RPMI8226 (cell line): ENCODE measurements at regions not wholly inside any gene's neighbourhood (a gene's known extent, or its start where the extent isn't known, plus 50 kb on each side); places are given as distances from the start of the nearest gene placed in this dataset.
"Not testable (repeated sequence)": the region's sequence is repeated elsewhere in the genome, so short reads cannot be mapped to it uniquely, and the experiment has no call there.

ENCODE experiments used
- DNase-seq: peaks from one replicate; pipeline ENCODE4 v3.0.0-alpha.2; 2015

DNA sequence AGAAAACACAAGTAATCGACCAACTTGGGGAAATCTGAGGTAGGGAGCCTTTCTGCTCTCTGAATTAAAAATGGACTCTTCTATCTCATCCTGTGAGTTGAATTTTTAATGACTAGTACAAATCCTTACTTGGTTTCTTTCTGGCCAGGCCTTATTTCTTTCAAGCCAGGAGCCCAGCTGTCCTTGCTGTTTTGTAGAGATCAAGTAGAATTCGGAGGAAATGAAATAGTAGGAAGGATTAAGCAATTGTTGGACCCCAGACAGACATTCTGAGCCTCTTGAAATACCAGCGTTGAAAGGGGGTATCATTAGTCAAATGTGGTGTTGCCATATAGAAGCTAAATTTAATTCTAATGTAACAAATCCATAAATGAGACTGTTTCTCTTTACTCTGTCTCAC is 53.7 kb upstream of the SMIM15 start:
- DNase-seq, result no peak

DNA sequence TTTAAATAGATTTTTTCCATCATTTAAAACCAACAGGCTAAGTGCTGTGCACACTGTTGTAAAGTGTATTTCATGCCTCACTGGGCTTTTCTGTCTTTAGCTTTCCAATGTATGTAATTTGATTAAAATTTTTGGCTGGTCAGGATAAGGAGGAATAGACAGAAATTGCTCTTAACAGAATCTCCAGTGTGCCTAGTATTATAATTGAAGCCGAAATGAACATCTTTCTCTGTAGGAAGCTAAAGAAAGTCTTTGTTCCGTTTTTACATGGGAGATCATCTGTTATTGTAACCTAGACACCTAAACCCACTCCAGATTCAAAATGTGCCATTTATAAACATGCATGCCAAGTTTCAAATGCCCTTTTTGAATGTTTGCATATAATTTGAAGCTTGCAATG is 54.5 kb upstream of the SMIM15 start:
- DNase-seq, result no peak

DNA sequence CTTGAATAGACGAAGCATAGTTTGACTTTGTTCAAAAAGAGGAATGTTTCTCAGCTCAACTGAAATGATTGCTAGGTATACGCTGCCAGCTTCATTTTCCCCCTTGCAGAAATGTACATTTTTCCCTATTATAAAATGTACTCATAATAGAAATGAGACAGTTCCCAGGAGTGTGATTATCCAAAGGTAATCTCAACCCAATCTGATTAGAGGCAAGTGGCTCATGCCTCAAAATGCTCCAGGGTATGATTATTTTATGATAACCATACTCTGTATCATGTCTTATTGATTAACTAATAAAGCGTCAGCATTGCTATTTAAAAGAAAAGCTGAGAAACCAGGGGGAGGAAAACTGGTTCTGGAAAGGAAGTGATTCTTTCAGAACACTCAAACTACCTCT is 54.9 kb upstream of the SMIM15 start:
- no peak for DNase-seq

DNA sequence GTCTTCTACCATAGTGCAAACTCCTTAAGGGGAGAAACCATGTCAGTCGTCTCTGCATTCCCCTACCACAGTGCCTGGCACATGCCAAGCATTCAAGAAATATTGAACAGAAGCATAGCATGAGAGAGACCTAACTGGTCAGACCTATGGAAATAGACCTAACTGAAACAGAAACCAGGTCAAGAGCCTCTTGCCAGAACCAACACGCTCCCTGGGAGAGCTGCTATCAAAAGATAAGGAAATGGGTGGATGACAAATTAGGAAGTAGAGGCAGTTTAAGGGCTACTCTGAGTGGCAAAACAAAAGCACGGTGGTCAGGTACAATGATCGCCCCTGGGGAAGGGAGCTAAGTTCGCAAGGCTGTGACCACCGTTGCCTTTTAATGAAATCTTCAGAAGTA is 66.0 kb upstream of the SMIM15 start:
- no peak for DNase-seq

DNA sequence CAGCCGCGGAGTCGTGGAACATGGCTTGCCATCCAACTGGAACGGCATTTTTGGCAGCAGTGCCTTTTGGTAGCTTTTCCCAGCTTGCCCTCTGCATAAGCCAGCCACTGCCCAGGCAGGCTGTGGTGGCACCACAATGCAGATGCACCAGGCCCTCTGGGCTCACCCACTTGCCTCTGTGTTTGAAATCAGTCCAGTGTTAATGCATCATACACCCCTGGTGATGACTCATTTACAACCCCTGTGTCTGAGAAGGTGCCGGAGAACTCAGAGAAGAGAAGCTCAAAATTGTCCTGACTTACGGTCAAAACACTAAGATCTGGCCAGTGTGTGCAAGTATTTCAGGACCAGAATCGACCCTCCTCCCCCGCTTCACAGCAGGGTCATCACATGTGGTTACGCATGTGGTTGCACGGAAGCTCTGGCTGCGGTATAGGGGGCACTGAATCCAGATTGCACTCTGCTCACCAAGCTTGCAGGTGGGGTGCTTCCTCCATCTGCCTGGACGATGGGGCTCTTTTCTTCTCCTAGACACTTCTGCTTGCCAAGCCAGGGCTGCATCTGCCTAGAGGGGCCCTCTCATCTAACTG is 66.5 kb upstream of the SMIM15 start:
- no peak for DNase-seq

DNA sequence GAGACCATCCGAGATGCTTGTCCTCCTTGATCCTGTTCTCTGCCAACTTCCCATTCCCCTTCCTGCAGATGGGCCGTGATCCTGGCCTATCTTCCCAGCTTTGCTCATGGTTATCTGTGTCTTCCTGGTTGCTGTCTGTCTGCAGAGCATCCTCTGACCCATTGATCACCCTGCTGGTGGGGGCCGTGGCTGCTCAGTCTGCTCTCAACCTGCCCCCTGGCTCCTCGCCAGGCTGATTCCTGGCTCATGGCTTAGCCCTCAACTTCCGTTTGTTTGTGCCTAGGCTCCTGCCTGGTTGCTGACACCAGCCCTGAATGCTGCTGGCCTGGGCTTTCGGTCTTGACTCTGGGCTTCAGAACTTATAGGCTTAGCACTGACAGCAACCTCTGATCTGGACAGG is 67.1 kb upstream of the SMIM15 start:
- peak; percentile 73 for DNase-seq

DNA sequence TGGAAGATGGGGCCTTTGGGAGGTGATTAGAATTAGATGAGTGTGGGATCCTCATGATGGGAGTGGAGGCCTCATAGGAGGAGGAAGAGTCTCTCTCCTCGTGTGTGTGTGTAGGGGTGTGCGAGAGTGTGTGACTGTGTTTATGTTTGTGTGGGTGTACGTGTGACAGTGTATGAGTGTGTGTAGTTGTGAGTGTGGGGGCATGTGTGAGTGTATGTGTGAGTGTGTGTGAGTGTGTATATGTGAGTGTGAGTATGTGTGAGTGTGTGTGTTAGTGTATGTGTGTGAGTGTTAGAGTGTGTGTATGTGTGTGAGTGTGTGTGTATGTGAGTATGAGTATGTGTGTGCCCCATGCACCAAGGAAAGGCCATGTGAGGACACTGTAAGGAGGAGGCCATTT is 68.2 kb upstream of the SMIM15 start:
- no peak for DNase-seq

DNA sequence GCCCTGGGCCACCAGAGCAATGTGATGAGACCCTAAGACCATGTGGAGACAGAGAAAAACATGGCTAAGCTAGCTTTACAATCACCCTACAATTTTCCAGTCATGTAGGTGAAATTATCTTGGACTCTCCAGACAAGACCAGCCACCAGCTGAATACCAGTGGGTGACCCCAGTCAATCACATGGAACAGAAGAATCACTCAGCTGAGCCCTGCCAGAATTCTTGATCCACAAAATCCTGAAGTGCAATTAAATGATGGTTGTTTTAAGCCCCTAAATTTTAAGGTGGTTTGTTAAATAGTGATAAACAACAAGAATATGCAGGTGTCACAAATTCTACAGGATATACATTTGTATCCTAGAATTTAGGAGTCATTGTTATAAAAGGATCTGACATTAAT is 69.5 kb upstream of the SMIM15 start:
- no peak for DNase-seq

DNA sequence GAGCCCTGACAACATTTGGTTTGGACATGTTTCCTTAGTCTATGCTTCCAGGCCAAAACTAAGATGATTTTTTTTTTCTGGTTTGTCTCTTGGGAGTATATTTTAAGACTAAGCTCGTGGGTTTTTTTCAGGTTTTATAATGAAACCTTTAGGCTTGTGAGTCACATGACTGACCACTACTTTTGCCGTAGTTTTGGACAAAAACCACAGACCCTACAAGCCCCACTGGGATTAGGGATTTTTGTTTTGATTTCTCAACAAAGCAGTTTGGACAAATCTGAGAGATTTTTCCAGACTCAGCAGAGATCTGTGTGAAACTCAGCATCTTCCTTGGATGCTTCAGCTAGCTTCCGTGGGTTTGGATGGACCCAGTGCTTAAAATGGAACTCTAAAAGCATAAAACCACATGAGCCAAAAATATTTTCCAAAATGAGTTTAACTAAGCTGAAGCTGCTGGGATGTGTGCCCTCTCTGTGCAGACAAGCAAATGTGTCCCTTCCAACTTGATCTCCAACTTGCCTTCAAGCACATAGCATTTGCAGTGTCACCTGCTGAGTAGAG is 70.3 kb upstream of the SMIM15 start:
- no peak for DNase-seq

DNA sequence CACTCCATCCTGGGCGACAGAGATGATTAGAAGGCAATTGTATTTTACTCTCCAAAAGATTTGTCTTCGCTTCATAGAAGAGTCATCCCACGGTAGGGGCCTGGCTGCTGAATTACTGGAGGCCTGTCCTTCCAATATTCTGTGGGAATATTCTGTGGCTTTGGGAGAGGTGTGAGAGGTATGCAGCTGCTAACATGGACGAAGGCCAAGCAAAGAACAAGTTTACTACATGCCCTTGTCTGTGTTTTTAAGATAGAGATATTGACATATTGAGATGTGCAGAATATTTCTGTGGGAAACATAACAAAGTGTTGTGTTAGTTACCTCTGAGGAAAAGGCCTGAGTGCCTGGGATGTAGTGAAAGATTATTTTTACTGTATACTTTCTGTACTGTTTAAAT is 71.8 kb upstream of the SMIM15 start:
- DNase-seq, result no peak

DNA sequence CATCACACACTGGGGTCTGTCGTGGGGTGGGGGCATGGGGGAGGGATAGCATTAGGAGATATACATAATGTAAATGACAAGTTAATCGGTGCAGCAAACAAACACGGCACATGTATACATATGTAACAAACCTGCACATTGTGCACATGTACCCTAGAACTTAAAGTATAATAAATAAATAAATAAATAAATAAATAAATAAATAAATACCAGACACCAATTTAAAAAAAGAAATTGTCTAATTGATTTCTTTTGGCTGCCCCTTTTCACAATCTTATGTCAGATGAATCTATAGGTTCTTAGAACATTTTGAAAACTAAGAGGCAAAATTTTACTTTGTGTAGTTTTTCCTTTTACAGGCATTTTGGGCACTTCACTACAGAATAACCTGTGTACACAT is 74.4 kb upstream of the SMIM15 start:
- DNase-seq, result not testable (repeated sequence)

DNA sequence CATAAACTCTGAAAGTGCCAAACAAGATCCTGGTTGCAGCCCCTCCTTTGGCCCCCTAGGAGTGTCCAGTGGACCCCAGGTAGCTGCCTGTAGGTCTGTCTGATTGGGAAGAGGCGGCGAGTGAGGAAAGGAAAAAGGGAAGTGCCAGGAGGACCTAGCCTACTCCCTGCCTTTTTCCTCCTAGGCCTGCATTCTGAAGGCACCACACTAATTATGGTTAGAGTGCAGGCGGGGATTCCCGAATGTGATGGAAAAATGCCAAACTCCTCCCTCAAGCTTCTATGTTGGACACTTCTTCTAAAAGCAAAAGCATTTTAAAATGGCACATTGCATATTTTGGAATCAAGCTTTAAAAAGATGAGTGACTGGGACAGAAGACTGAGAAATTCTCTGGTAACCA is 83.2 kb upstream of the SMIM15 start:
- peak; percentile 78 for DNase-seq

DNA sequence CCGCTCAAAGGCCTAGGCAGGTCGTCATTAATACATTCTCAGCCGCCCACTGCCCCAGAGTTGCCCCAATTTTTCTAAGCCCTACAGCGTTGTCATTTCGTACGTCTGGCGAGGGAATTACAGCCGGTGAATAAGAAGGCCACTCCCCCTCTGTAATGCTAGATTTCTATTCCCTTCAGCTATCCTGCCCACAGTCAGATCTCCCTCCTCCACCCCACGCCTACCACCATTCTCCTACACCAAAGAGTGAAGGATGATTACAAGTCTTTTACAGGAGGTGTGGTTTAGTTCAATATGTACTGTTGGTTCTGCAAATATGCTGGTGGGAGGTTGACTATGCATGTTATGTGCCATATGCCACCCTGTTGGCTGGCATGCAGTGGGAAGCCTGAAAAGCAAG is 83.7 kb upstream of the SMIM15 start:
- no peak for DNase-seq

DNA sequence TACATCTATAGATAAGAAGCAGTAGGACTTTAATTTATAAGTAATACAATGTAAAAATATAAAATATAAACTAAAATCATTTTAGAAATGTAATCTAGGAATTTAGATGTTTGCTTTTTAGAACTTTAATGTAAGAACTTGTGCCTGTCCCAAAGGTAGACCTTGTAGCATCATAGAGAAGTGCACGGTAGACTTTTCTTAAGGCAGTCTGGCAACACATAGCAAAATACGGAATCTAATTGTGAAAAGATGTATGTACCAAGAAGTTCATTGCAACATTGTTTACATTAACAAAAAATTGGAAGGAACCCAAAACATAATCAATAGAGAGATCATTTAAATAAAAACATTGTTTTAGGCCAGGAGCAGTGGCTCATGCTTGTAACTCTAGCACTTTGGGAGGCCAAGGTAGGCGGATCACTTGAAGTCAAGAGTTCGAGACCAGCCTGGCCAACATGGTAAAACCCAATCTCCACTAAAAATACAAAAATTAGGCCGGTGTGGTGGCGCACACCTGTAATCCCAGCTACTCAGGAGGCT is 84.6 kb upstream of the SMIM15 start:
- no peak for DNase-seq

DNA sequence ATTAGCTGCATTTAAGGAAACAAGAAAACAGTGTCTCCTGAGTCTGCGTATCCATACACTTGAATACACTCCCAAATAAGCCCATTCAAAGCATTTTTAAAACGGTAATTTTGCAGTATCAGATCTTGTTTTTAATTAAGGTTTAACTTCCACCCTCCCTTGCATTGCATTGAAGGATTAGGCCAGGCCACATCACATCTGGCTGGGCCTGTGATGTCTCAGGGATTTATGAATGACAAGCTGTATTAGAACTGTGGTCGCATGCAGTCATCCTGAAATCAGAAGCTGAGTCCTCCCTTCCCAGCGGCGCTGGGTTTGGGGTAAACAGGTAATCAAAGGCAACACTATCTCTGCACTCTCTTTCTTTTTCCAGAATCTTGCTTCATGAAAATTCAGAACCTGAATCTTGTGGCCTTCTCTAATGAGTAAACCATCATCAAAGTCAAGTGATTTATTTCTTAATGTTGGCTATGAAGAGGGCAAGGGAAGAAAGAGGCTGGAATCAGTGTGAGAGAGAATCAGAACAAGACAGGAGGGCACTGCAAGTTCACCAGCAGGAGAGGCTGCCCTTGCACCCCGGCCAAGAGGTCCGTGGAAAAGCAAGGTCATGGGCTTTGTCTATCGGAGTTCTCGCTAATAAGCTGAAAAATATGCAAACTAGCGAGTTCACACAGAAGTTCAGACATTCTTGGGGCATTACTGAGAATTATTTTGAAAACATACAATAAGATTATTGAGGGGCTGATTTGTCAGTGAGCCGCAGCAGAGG is 80.0 kb upstream of the ZSWIM6 start:
- no peak for DNase-seq

DNA sequence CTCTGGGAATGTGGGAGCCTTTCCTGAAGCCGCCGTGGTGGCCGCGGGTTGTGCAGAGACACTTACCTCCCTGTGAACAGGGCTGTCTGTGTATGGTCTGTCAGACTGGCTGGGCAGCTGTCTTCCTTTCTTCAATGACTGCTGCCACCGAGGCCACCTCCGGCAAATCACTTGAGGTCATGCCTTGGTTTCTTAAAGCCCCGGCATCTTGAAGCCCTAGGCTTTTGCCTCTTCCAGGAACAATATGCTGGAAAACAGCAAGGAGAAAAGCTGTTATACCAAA is 79.5 kb upstream of the ZSWIM6 start:
- no peak for DNase-seq

DNA sequence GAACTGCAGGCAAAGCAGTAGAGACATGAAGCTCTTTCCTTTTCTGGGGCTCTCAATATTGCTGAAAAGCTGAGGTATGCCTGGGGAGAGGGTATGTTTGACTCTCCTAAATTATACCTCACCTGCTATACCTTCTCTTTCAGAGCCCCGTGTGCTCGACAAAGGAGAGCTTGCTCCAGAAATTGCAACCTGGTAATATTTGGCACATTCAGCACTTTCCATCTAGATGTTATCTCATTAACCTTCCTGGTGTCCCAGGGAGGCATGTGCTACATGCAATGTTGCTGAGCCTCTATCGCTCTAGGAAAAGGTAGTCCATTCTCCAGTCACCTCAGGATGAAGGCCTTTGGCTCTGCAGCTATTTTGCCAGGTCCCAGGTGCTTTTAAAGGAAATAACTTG is 78.5 kb upstream of the ZSWIM6 start:
- DNase-seq, result peak; percentile 80

DNA sequence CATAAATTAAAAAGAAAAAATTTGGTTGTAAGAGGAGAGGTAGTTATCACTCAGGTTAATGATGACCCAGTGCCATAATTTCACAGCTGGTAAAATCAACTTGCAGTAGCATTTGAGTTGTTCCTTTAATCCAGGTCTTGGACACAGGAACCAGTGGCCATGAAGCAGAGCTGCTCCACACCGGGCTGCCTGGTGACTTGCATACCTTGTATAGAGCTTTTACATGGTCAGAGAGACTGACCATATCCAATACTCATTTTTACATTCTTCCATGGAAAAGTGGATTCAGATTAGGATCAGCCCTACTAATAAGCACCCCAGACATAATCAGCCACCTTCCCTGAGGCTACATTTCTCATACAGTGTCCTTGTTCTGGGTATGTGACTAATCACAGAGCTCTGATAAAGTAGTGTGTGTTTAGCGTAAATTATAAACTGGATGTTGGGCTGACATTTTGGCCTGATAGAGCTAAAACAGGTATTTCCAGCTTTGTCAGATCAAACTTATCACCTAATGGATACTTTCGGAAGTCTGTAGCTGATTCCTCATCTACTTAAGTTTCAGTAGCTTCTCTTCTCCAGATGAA is 77.0 kb upstream of the ZSWIM6 start:
- DNase-seq, result no peak

DNA sequence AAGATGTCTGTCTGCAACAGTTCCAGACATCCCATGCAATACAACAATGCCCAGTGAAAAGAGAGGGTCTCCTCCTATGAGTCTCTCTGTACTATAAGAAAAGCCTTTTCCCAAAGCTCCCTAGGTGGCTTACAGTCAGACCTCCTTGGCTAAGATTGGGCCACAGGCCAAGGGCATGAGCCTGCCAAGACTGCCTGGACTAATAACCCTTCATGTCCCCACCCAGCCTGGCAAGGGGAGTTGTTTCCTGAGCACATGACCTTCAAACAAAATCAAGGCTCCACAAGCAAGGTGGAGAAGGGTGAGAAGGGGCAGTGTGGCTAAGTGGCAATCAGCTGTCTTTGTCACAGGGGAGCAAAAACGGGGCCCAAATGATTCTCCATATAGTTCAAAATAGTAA is 75.6 kb upstream of the ZSWIM6 start:
- peak; percentile 44 for DNase-seq

DNA sequence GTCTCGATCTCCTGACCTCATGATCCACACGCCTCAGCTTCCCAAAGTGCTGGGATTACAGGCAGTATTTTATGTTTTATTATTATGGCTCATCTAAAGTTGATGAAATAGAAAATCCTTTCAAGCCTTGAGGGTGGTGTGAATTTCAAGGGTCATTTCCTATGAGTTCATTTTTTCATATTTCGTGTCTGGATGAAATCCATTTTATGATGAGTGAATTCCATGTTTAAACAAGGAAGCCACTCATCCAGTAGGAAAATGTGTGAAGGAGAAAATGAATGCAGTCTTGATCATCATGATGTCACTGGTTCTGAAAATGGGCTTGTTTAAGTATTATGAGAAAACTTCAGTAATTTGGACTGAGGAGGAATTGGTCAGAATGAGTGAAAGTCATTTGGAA is 74.6 kb upstream of the ZSWIM6 start:
- no peak for DNase-seq

DNA sequence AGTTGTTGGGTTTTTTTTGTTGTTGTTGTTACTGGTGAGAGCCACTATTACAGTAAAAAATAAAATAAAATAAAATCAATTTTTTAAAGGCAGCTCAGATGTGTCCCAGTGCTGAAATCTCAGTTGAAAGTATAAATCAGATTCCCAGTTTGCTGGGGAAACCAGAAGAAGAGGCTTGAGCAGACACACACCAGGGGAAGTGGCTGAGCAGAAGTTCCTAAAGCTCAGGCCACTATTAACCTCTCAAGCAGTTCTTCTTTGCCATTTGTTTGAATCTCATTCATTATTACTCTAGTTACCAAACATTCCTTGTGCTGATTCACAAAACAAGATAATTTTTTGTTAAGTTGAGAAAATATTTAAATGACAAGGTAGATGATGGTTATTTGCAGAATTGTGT is 70.9 kb upstream of the ZSWIM6 start:
- DNase-seq, result no peak

DNA sequence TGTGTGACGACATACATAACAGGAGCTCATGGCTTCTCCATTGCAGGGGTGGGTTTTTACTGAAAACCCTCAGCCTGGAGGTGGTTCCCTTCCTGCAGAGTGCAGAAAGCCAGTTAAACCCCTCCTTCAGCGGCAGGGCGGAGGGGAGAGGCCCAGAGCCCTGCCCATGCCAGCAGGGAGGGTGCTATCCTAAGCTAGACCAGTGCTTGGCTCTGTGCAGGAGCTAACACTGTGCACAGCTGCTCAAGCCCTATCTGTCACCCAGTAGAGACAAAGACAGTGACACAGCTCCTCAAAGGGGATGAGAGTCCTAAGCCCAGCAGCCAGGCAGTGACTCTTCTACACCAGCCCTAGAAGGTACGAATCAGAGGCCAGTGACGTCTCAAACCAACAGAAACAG is 70.0 kb upstream of the ZSWIM6 start:
- DNase-seq, result no peak

DNA sequence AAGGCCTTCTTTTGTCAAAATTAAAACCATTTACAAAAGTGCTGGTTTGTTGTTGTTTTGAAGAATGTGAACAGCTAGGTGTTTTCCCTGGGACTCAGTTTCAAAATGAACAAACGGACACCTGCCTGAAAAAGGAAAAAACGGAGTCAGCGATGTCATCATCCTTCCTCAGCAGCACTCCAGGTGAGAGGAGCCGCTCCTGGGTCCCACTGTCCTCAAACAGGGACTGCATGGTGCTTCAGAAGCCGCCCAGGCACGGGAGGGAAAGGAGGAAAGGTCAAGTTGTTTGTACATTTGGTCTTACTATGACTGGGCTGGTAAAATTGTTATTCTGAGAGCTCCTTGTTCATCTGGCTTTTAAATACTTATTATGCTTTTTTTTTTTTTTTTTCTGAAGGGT is 69.0 kb upstream of the ZSWIM6 start:
- peak; percentile 64 for DNase-seq

DNA sequence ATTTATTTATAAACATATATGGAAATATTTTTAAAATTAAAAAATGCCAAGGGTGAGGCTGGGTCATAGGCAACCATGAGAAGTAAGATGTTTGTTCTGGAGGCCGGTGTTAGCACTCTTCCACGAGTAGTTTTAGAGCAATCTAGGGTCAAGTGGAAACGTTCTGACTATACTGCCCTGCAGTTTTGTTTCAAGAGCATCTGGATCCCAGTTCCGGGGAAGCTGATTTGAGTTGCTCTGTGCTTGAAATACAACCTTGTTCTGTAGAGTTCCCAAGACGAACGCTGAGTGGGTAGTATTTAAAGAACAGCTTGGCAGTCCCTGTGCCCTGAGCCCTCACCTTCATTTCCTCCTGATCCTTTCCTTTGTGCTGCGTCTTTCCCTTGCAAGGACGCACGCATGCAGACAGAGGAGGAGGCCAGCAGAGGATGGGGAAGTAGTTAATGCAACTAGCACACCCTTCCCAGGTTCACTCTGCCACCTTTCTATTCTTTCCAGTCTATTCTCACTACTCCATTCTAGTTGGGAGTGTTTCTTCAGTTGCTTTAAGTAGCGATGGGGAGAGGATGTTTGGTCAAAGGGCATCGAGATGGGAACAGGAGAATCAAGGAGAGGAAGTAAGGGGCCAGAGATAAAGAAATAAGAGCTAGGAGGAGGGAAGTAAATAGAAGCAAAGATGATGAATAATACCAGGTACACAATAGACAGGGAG is 68.3 kb upstream of the ZSWIM6 start:
- peak; percentile 43 for DNase-seq
